ENCODE measurements at regions not wholly inside any gene's neighbourhood (a gene's known extent, or its start where the extent isn't known, plus 50 kb on each side); places are given as distances from the start of the nearest gene placed in this dataset.

GRCh38 chr4:10983268-10983667 is 298.7 kb upstream of the CLNK start (continued):
- no peak for TF ChIP-seq SRF (IDR thresholded peaks at IDR 0.05; ENCODE audit: low read depth)
- no peak for TF ChIP-seq EZH2 (IDR thresholded peaks at IDR 0.05)
- TF ChIP-seq FOSL1 (IDR thresholded peaks at IDR 0.05; ENCODE audit: low read depth): no peak
- TF ChIP-seq YY1 (IDR thresholded peaks at IDR 0.05; ENCODE audit: extremely low read depth, insufficient replicate concordance, low read depth, low read length): no peak

GRCh38 chr4:10982305-10982704 is 297.7 kb upstream of the CLNK start:
- Histone ChIP-seq H3K9ac (ENCODE audit: low read length) (no peak overlapping the region), H3K9me3 (ENCODE audit: control insufficient read depth in 1 of 2, insufficient read depth in 1 of 2, low read depth in 1 of 2, low read length in 2 of 2) (no peaks in the 10 kb centered on the region), H3K4me3 (replicated peaks in 1 of 2; ENCODE audit: low read depth in 1 of 2, low read length in 2 of 2) (no peak overlapping the region), H3K36me3 (ENCODE audit: control insufficient read depth in 1 of 2, insufficient read depth in 2 of 2, low read length in 2 of 2) (no peaks in the 10 kb centered on the region), H3K9me2 (ENCODE audit: insufficient read depth) (no peaks in the 10 kb centered on the region), H4K20me1 (ENCODE audit: insufficient read depth) (no peaks in the 10 kb centered on the region), H2AFZ (ENCODE audit: low read depth, low read length, poor library complexity, severe bottlenecking) (no peak overlapping the region), H3K27me3 (ENCODE audit: insufficient read depth, low read length) (no peaks in the 10 kb centered on the region), H3K27ac (ENCODE audit: low read depth, low read length) (no peak overlapping the region), H3K79me2 (ENCODE audit: insufficient read depth, low read length) (no peaks in the 10 kb centered on the region), H3K4me2 (ENCODE audit: low read length) (no peak overlapping the region), H3K4me1 (ENCODE audit: control insufficient read depth in 1 of 2, insufficient read depth in 2 of 2, low read length in 2 of 2) (no peaks in the 10 kb centered on the region)
- no peak for ATAC-seq
- ChIA-PET CTCF (no interaction called here), POLR2A (no interaction called here), RAD21 (ENCODE audit: low non-redundant PET in 1 of 2, low total read pairs in 2 of 2, uncharacterized antibody in 2 of 2, unreplicated experiment in 2 of 2) (no interaction called here)
- intact Hi-C loops (cut with micrococcal nuclease): no loop called here
- BruUV-seq (replicated peaks): no TSS peak
- no peak for TF ChIP-seq ZFX (IDR thresholded peaks at IDR 0.05)
- TF ChIP-seq POLR2A (IDR thresholded peaks at IDR 0.05; ENCODE audit: borderline replicate concordance, extremely low read depth, insufficient read depth, insufficient read length): no peak
- TF ChIP-seq TCF7L2 (IDR thresholded peaks at IDR 0.05; ENCODE audit: borderline replicate concordance, extremely low read depth, insufficient read depth, insufficient read length): no peak
- TF ChIP-seq CEBPB (IDR thresholded peaks at IDR 0.05; ENCODE audit: low read depth): no peak
- TF ChIP-seq EGR1 (IDR thresholded peaks at IDR 0.05; ENCODE audit: low read depth): no peak
- TF ChIP-seq ZBTB33 (IDR thresholded peaks at IDR 0.05; ENCODE audit: extremely low read depth, insufficient replicate concordance, low read length): no peak
- TF ChIP-seq CTCF (IDR thresholded peaks at IDR 0.05 in 2 of 3, conservative IDR thresholded peaks at IDR 0.05 in 1 of 3; ENCODE audit: borderline replicate concordance in 1 of 3, insufficient read depth in 1 of 3, low read depth in 2 of 3, low read length in 2 of 3): no peak
- TF ChIP-seq CBX3 (IDR thresholded peaks at IDR 0.05; ENCODE audit: low read depth): no peak
- no peak for TF ChIP-seq SP1 (IDR thresholded peaks at IDR 0.05; ENCODE audit: low read depth)
- no peak for TF ChIP-seq RAD21 (IDR thresholded peaks at IDR 0.05; ENCODE audit: low read depth)
- no peak for TF ChIP-seq EZH2 (IDR thresholded peaks at IDR 0.05)
- TF ChIP-seq REST (IDR thresholded peaks at IDR 0.05; ENCODE audit: low read depth): no peak
- TF ChIP-seq JUND (IDR thresholded peaks at IDR 0.05): no peak
- TF ChIP-seq FOSL1 (IDR thresholded peaks at IDR 0.05; ENCODE audit: low read depth): no peak
- TF ChIP-seq YY1 (IDR thresholded peaks at IDR 0.05; ENCODE audit: extremely low read depth, insufficient replicate concordance, low read depth, low read length): no peak
- TF ChIP-seq SRF (IDR thresholded peaks at IDR 0.05; ENCODE audit: low read depth): no peak
- DNase-seq (ENCODE audit: low read depth, low spot score): no peak
